Epithelial cell of esophagus (primary cell): ENCODE measurements at regions not wholly inside any gene's neighbourhood (a gene's known extent, or its start where the extent isn't known, plus 50 kb on each side); places are given as distances from the start of the nearest gene placed in this dataset.

Experiments used
- DNase-seq: peaks from one replicate; pipeline ENCODE4 v3.0.0; 2010; ENCODE audit warnings: low read depth
- H3K4me3 ChIP-seq: 2 replicates; pipeline ENCODE4 v1.5.1; 2011; ENCODE audit warnings: mild to moderate bottlenecking, low read length, control low read depth
- TF ChIP-seq, protein P1 (sequence below): IDR thresholded peaks from 2 replicates; pipeline ENCODE4 v1.5.1; 2011; ENCODE audit warnings: low read depth, mild to moderate bottlenecking, low read length, control low read depth, inconsistent platforms; ENCODE audit not compliant: insufficient read depth; ENCODE audit errors: missing control alignments

DNA sequence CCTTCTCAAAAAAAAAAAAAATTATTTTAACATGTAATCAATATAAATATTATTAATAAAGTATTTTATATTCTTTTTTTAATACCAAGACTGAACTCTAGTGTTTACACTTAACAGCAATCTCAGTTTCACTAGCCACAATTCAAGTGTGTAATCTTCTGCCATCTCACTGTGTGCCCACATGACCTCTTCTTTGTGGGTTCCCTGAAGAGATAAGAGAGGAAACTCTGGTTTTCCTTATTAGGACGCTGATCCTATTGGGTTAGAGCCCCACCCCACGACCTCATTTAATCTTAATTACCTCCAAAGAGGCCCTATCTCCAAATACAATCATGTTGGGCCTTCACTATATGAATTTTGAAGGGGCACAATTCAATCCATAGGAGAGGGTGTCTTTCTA is 177.6 kb downstream of the STK31 start:
- H3K4me3 ChIP-seq, result no peak overlapping the region
- TF ChIP-seq, protein P1, sequence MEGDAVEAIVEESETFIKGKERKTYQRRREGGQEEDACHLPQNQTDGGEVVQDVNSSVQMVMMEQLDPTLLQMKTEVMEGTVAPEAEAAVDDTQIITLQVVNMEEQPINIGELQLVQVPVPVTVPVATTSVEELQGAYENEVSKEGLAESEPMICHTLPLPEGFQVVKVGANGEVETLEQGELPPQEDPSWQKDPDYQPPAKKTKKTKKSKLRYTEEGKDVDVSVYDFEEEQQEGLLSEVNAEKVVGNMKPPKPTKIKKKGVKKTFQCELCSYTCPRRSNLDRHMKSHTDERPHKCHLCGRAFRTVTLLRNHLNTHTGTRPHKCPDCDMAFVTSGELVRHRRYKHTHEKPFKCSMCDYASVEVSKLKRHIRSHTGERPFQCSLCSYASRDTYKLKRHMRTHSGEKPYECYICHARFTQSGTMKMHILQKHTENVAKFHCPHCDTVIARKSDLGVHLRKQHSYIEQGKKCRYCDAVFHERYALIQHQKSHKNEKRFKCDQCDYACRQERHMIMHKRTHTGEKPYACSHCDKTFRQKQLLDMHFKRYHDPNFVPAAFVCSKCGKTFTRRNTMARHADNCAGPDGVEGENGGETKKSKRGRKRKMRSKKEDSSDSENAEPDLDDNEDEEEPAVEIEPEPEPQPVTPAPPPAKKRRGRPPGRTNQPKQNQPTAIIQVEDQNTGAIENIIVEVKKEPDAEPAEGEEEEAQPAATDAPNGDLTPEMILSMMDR, result no peak

DNA sequence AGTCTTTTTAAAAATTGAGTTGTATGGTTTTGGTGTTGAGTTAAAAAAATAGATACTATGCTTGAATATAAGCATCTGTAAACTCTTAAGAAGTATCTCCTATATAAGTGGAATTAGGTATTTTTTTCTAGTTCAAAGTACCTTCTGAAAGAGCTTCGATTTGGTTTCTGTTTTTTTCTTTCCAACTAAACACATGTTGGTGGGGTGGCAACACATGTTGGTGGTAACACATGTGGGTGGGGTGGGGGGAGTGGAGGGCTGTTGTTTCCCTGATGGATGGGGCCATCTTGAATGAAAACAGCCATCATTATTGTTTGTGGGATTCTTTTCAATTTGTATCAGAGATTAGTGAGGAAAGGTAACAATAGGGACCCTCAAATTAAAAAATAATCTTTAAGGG is 178.9 kb downstream of the STK31 start:
- no peak overlapping the region for H3K4me3 ChIP-seq
- no peak for DNase-seq
- TF ChIP-seq, protein P1, result no peak

More for the DNA sequence above, 177.6 kb downstream of the STK31 start:
- no peak for DNase-seq

DNA sequence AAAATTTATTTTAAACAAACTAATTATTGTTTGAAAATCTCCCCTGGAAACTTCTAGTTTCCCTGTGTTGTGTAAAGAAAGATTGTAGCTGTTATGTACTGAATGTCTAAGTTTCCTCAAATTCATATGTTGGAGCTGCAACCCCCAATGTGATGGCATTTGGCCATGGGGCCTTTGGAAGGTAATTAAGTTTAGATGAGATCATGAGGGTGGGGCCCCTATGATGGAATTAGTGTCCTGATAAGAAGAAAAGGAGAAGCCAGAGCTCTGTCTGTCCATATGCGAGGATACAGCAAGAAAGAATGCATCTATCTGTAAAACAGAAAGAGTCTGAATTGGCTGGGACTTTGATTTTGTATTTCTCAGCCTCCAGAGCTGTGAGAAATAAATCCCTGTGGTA is 179.5 kb downstream of the STK31 start:
- TF ChIP-seq, protein P1, result no peak
- DNase-seq, result no peak
- H3K4me3 ChIP-seq, result no peak overlapping the region

DNA sequence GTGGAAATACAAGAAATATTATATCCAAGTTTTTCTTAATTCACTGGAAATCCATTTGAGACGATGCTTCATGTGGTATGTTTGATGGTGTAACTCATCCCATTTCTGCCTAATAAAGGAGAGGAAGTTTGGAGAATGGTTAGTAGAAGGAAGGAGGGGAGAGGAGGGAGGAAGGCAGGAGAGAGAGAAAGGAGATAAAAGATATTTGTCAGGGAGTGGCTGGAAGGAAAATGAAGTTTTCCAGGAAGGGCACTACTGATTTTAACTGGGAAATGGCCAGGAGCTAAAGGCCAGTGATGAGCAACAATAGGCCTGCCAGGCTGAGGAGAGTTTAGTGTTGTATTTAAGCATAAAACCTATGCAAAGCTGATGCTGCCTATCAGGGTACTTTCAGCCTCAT is 182.0 kb downstream of the STK31 start:
- TF ChIP-seq, protein P1, result no peak
- no peak for DNase-seq
- no peak overlapping the region for H3K4me3 ChIP-seq

DNA sequence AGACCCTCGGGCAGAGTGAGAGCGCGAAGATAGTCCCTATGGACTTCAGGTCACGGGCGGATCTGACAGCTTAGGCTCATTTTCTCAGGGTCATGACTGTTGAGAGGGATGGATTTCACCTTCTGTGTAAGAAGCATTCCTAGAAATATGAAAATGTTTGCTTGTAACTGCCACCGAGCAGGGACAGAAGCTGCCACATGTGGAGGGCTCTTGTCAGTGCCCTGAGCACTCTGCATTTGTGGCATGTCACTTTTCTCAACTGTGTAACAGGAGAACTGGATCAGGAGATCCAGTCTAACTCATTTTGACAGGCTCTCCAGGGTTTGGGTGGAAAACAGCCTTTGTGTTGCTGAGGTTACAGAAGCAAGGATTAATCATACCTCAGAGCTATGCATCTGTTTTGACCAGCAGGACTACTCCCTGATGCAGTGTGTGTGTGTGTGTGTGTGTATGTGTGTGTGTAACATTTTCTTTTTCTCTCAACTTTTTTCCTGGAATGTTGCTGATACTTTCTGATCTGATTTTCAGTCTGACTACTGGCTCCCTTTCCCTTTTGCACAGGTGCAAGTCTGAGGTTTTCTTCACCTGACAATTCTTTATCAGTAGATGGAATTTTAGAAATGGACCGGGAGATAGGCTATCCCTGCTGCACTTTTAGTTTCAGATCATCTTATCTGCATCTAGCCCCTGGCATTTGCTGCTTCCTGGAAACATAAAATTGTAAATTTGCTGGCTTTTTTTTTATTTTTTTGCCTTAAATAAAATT is 183.3 kb downstream of the STK31 start:
- TF ChIP-seq, protein P1, result no peak
- DNase-seq, result peak; percentile 9
- no peak overlapping the region for H3K4me3 ChIP-seq

DNA sequence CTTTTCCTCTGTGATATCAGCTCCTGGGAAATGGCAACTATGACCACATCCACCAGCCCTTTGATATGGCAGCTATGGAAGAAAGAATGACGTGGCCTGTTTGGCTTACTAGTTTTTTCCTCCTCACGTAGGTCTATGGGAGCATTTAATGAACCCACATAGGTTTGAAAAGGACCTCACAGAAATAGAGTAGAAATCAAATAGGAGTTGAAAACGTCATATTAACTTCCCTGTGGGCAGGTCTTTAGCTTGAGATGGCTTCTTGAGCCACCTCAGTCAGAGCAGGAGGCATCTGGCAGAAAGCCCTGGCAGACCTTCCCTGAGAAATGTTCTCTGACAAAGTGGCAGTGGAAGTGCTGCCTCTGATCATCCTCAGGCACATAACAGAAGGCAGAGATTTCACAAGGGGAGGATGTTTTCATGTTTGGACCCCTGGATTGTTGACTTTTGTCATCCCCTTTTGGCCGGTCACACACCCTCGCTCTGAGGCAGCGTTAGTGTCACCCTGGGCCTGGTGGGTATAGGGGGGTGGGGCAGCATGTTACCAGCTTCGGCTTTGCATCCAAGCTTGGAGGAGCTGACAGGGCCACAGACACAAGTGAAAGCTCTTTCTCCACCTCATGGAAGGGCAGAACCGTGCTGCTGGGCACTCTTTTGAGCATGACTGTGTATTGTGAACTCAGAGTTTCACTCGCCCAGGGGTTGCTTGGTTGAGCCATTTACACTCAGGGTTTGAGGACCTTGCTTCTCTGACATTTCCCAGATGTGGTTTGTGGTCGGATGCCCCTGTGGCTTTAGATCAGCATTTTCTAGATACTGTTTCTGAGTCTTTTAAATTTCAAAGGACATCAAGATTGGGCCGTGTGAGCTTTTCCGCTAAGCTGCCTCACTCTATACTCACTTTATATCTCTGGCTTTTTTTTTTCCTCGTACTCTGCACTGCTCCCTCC is 184.2 kb downstream of the STK31 start:
- TF ChIP-seq, protein P1, result no peak
- H3K4me3 ChIP-seq, result no peak overlapping the region
- no peak for DNase-seq
